Vagina (tissue), 2 donors: ENCODE measurements at regions not wholly inside any gene's neighbourhood (a gene's known extent, or its start where the extent isn't known, plus 50 kb on each side); places are given as distances from the start of the nearest gene placed in this dataset.

Experiments
- CTCF ChIP-seq, 3 experiments: fragments of 450-650 bp in 2 of 3; fragments of 200-600 bp in 1 of 3; sonication (generic) in 1 of 3; IDR thresholded peaks; one replicate each; pipeline ENCODE4 v1.5.1; 2017 to 2019; ENCODE audit warnings: antibody characterized with exemption in 3 of 3, mild to moderate bottlenecking in 2 of 3, moderate library complexity in 2 of 3
- POLR2A ChIP-seq, 2 donors: fragments of 450-650 bp; IDR thresholded peaks; one replicate each; pipeline ENCODE4 v1.6.1; 2017; ENCODE audit warnings: antibody characterized with exemption in 2 of 2, mild to moderate bottlenecking in 2 of 2, moderate library complexity in 2 of 2
- POLR2AphosphoS5 ChIP-seq, 2 donors: sonication (generic); formaldehyde crosslinking; IDR thresholded peaks; one replicate each; pipeline ENCODE4 v1.9.0; 2017; ENCODE audit warnings: antibody characterized with exemption in 2 of 2, mild to moderate bottlenecking in 2 of 2, low read depth in 1 of 2; ENCODE audit not compliant: insufficient read depth in 1 of 2

GRCh38 chr6:27854421-27854820 lies 57.8 kb downstream of the OR2B2 start:
- TF ChIP-seq CTCF (IDR thresholded peaks at IDR 0.05) (no peak), POLR2AphosphoS5 (IDR thresholded peaks at IDR 0.05; ENCODE audit: insufficient read depth in 1 of 2, low read depth in 1 of 2) (no peak), POLR2A (IDR thresholded peaks at IDR 0.05) (no peak)
